Superior temporal gyrus (tissue), 1 donor: ENCODE measurements at regions not wholly inside any gene's neighbourhood (a gene's known extent, or its start where the extent isn't known, plus 50 kb on each side); places are given as distances from the start of the nearest gene placed in this dataset.

ENCODE experiments used
- DNase-seq: peaks from one replicate; pipeline ENCODE4 v3.0.0-alpha.2; 2016; ENCODE audit errors: extremely low spot score

DNA sequence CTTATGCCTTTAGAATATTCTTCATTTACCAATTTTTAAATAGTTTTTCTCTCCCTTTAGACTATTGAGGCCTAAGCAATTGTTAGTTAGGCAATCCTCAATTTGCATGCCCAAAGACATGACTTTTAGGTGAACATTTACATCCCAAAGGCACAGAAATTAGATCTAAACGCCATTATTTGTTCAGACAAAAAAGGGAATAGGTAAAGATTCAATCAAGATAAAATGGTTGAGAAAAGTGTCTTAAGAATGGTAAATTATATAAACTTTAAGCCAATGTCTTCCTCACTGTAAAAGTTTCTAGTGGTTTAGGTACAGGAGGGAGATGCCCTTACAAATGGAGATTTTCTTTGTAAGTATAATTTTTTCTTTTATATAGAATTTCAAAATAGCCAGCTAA lies 50.2 kb upstream of the MME start:
- no peak for DNase-seq

DNA sequence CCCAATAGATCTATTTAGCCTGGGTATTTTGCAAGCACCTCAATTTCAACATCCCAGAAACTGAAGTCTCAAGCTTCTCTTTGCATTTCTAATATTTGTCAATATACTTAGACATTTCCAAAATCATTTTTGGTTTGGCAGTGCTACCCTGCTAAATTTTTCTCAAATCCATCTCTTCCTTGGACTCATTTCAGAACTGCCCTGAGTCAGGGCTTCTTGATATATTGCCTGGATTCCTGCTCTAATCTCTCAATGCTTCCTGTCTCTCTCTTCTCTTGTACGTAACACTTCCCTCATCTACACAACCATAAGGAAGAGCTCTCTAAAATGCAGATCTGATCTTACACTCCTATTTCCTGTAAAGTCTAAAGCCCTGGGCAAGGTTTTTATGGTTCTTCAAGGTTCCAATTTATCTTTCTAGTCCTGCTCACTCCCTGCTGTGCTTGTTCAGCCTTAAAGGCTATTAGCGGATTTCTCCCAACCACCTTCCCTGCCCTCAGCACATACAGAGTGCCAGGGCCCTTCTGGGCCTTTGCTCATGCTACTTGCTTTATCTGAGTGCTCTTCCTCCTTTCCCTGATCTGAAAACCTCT lies 53.0 kb upstream of the MME start:
- no peak for DNase-seq

DNA sequence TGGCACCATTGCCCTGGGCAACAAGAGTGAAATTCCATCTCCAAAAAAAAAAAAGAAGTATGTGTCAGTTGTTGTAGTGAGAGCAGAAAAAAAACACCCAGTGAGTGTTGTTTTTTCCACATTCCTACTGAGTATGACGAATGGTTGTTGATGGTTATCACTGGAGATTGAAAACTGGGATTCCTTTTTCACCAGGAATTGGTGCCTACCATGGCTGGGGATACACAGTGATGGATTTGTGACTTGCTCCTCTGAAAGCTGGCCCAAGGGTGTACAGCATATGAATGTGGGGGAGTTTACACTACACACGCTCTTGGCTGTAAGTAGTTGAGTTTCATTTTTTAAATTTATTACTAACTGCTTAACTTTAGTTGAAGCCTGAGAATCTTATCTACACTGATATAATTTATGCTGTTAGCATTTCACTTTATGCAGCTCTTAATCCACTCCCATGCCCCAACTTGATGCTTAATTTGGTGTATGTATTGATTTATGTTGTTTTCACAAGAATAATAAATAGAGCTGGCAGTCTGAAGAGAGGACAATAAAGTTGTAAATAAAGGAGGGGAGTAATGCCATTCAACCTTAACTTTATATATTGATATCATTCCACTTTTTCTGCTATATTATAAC lies 56.0 kb upstream of the MME start:
- DNase-seq, result no peak

DNA sequence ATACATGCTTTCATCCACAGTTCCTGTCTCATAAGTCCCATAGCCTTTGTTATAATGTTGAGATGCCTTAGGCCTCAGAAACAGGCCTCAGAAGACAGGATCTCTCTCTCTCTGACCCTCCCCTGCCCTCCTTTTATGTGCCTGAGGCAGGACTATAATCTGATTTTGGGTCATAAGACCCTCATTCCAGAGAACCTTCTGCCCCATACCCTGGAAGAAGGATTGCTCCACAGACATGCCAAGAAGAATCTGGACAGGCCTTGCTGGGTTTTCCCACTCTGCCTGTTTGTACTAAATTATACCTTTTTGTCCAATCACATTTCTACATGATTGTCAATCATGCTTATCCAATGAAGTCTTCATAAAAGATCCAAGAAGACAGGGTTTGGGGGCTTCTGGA lies 57.2 kb upstream of the MME start:
- DNase-seq, result no peak

DNA sequence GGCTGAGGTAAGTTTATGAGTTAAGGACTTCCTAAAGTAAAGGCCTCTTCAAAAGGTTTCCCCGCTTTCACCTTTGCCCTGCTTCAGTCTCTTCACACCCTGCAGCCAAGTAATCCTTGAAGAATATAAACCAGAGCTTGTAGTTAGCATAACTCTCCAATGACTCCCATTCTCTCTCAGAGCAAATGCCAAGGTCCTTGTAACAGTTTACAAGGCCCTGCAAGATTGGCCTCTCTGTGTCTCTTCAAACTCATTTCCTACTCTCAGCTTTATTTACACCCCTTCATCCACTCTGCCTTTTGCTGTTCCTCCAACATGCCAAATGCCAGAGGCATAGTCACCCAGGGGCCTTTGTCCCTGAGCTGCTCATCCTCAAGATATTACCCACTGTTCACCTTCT lies 60.5 kb upstream of the MME start:
- DNase-seq, result no peak

DNA sequence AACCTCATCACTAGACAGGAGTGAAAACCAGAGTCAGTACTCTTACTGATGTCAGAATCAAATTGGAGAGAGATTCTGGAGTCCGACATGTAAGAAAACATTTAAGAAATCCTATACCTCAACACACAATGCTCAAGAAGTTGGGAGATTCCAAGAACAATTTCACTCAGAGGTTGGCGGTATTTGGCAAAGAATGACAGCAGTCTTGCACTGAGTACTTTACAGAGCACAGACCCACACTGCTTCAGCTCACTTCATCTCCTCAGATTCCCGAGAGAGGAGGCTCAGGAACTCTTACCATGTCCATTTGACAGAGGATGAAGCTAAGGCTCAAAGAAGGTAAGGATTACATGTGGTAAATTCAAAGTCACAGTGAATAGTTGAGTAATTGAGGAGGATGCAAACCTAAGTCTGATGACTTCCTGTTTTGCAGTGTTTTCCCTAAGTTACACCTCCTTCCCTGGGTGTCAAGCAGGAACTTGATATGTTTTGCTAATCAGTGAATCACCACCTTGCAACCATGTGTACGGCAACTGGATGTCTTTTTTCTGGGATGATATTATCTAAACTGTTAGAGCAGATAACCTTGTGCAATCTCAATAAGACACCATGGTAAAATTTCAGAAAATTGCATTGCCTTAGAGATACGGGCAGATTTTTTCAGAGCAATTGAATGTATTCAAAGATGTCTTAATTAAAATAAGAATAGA lies 61.3 kb upstream of the MME start:
- DNase-seq, result no peak

DNA sequence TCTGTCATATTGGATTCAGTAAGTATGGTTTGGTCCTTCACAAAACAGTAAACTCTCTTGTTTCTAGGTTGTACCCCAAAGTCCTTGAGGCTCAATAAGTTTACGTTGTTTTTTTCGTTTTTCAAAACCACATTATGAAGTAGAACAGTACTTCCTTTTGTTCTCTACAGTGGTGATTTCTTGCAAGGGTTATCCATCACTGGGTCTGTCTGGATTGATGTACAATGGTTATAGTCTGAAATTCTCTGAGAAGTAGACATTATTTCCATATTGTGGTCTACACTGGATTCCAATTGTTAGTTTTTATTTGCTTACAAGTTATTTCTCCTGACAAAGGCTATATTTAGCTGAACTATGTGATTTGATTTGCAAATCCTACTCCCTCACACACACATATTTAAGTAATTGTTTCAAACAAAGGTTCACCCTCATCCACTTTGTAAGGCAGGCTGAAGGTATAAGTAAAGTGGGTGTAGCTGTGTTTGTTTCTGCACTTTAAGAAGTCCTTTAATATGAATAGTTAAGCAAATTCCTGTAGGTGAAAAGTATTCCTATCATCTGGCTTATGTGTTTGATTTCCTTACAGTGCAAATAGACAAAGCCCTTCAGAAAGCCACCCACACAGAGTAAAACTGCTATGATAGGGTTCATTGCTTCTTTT lies 64.2 kb upstream of the MME start:
- no peak for DNase-seq

DNA sequence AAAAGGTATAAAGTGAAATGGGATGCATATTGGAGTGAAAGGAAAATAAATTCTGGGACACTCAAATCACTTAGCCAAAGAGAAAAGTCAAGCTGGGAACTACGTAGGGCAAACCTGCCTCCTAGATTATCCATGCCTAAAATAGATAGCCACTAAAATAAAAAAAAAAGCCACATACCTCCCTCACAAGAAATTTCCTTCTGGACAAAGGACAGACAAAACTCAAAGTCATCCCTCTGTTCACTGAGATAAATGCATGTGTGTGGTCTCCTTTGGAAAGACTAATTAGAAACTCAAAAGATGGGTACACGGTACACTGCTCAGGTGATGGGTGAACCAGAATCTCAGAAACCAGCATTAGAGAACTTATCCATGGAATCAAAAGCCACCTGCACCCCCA lies 65.2 kb upstream of the MME start:
- no peak for DNase-seq

DNA sequence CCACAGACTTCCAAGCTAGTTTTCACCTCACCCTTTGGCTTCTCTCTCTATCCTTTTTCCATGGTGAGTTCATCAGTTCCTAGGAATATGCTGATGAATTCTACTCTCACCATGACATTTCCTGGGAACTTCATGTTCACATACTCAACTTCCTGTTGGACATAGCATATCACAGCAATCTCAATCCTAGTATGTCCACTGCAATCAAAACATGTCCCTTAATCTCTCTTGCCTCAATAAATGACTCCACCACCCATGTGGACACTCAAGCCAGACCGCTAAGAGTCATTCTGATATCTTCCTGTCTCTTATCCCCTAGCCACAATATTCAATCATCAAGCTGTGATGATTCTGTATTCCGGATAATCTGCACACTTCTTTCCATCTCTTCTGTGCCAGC lies 66.7 kb upstream of the MME start:
- DNase-seq, result no peak

DNA sequence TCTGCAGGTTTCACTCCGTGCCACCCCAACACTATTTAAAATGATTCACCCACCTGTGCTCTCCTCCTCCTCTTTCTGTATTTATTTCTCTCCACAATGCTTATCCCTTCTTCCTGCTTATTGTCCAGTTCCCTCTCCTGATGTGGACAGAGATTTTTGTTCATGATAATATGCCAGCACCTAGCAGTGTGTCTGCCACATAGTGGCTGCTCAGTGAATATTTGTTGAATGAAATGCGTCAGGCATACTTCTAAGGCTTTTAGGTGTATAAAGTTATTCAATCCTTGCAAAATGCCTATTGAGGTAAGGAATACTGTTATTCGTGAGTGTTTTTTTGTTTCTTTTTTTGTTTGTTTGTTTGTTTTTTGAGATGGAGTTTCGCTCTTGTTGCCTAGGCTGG lies 67.5 kb upstream of the MME start:
- no peak for DNase-seq

DNA sequence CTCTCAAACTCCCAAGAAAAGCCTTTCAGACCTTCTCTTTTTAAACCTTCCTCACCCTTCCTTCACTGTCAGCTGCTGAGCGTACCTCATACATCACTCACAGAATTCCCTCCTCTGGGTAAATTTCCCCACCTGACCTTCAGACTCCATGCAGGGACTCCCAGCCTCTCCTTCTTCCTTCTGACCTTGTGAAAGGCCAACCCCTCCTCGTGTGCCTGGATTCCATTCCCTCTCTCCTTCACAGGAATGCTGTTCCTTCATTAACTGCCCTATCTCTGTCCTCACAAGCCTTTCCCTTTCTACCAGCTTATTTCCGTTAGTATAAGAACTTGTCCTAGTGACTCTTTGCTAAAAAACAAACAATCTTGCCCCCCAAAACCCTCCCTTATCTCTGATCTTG lies 69.7 kb upstream of the MME start:
- no peak for DNase-seq

DNA sequence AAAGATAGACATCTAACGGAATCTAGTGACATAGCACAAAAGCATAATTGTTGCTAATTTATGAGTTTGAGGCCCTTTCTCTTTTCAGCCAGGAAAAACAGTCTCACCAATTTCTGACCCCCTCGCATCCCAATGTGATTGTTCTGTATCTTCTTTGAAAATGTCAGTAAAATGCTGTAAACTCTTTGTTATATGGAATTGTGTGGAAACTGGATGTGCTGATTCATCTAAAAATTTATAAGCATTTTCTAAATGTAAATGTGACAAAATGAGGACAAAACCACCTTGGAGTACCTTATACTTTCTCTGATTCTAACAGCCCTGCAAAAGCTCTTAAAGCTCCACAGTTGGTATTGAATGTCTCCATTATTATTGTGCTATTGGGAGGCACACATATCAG lies 70.9 kb upstream of the MME start:
- no peak for DNase-seq

DNA sequence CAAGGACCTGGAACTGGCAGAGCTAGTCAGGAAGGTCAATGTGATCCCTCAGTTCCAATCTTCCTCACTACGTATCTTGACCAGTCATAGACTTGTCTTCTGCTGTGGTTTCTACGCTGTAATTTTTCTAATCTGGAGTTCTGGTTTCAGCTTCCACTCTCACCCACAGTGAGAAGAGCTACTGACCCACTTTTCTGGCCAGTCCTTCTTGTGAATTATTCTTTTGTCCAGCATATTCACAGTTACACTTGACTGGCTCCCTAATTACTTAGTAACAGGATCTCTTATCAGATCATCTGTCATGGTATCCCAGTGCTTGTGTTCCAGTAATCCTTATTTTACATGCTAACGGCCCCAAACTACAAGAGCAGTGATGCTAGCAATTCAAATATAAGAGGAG lies 72.4 kb upstream of the MME start:
- no peak for DNase-seq

DNA sequence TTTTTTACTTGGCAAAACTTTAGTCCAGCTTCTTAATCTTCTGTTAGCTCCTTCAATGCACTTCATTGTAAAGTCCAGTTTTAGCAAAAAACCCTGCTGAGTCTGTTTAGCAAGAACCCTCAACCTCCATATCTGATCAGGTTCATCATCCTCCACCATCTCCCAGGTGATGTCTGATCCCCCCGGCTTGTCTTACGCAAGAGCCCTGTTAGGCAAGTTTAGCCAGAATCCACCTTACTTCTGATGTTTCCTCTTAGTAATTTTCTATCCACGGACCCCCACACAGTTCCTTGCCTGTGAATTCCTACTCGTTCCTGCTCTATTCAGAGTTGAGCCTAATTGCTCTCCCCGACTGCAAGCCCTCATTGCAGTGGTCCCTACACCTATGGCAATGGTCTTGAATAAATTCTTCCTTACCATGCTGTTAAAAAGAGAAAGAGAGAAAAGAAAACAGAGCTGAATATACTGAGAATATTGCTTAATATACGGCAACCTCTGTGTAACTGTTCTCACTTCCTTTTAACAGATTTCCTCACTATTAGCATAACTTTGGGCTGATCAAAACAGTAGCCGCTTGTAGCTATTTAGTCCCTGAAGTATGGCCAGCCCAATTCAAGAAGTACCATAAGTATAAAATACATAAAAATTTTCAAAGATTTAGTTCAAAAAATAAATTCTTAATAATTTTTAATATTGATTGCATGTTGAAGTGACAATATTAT lies 78.7 kb upstream of the MME start:
- DNase-seq, result no peak

DNA sequence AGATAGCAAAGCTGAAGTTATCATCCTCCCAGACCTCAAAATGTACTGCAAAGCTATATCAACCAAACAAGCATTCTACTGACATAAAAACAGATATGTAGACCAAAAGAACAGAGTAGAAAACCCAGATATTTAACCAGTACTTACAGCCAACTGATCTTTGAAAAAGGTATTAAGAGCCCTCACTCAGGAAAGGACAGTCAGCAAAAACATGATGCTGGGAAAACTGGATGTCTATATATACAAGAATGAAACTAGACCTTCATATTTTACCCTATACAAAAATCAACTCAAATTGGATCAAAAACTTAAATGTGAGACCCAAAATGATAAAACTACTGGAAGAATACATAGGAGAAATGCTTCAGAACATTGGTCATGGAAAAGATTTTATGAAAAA lies 87.5 kb upstream of the MME start:
- DNase-seq, result no peak

DNA sequence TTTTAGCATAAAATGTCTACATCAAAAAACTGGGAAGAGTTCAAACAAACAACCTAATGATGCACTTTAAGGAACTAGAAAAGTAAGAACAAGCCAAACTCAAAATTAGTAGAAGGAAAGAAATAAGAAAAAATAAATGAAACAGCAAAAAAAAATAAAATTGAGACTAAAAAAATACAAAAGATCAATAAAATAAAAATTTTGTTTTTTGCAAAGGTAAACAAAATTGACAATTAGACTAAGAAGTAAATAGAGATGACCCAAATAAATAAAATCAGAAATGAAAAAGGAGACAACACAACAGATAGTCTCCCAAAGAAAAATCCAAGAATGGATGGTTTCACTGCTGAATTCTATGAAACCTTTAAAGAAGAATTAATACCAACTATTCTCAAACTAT lies 89.6 kb upstream of the MME start:
- DNase-seq, result no peak

DNA sequence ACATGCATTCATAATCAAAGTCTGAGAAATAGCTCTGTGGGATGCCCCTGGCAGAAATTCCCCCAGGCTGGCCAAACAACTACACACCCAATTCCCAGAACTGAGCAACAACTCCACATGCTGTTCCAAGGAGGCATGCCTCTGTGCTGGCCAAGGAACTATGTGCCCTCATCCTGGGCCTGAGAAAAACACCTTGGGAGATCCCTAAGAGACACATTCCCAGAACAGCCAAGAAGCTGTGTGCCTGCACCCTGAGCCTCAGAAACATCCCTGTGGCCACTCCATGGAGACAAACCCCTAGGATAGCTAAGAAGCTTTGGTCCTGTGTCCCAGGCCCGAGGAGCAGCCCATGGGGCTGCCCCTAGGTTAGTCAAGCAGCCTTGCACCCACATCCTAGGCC lies 92.3 kb upstream of the MME start:
- DNase-seq, result no peak

DNA sequence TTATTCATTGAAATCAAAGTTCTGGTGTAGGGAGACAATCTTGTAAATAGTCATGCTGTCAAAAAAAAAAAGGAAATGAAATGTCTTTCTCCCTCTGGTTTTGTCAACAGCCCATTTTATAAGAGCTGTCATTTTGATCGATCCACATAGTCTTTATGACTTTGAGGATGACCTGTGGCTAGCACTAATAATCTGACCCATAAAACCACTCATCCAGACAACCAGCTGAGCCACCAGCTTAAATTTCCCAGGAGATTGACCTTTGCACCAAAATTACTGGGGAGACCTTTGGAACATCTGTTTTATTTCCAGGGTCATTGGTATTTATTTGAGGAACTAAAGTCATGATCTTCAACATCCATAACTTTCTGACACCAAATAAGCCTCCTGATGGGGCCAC lies 98.5 kb upstream of the MME start:
- DNase-seq, result no peak

DNA sequence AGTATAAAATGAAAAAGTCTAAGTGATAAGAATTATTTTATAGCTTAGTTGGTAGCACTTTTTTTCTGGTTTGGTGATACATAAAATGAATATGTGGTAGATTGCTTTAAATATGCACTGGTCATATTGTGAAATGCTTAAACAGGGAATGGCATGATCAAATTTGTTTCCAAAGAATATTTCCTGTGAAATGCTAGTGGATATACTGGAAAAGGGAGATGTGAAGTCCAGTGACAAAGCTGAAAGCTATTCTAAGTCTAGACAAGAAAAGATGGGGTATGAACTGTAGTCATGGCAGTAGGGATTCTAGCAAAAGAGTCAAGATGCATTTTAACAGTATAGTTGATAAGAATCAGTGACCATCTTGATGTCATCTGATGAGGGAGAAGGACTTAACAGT lies 98.9 kb upstream of the MME start:
- no peak for DNase-seq

DNA sequence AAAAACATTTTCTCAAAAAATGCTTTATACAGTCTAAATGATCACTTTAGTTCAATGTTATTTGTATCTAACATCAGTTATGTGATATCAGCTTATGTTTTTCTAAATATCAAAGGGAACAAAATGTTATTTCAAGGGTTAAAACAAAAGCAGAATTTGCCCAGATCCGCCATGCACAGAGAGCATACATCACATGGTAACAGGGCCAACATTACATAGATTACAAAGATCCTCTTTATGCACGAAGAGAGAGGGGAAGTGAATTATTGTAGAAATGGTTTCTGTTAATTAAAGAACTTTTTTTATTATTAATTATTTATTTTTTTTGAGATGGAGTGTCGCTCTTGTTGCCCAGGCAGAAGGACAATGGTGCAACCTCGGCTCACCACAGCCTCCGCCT lies 100.8 kb upstream of the MME start:
- no peak for DNase-seq

DNA sequence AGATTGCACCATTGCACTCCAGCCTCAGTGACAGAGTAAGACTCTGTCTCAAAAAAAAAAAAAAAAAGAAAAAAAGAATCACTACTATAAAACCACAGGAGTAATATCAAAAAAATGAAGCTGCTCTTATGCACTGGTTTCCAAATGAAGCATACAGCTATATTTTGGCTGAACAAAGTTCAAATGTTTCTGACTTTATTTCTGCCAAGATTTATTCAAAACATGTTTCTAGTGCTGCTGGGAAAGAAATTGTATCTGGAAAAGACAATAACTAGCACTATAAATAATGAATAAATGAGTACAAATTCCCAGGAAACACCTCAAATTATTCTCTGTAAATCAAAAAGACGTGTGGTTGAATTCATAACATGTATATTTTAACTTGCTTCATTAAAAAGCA lies 102.5 kb upstream of the MME start:
- no peak for DNase-seq
